GM19043 (cell line): ENCODE measurements at regions not wholly inside any gene's neighbourhood (a gene's known extent, or its start where the extent isn't known, plus 50 kb on each side); places are given as distances from the start of the nearest gene placed in this dataset.

ENCODE experiments used
- ATAC-seq: cut with Tn5 transposase; IDR thresholded peaks from one replicate; pipeline ENCODE4 v1.9.1; 2021; ENCODE audit warnings: low read depth; ENCODE audit not compliant: unreplicated experiment

GRCh38 chr7:47008461-47008860, 573.5 kb downstream of the TNS3 start:
- ATAC-seq: no peak

GRCh38 chr7:47007471-47007870, 574.4 kb downstream of the TNS3 start:
- no peak for ATAC-seq

GRCh38 chr7:47000561-47000960, 581.4 kb downstream of the TNS3 start:
- ATAC-seq: no peak

- no peak for ATAC-seq
These were observed 582.0 kb downstream of the TNS3 start for GRCh38 chr7:46999866-47000265.

- ATAC-seq: no peak
These were observed 584.9 kb downstream of the TNS3 start for GRCh38 chr7:46996972-46997371.

- no peak for ATAC-seq
These were observed 588.5 kb downstream of the TNS3 start for GRCh38 chr7:46993396-46993795.

- ATAC-seq: no peak
These were observed 591.1 kb downstream of the TNS3 start for GRCh38 chr7:46990761-46991160.

GRCh38 chr7:46989247-46989646, 592.7 kb downstream of the TNS3 start:
- no peak for ATAC-seq

GRCh38 chr7:46982928-46983327, 599.0 kb downstream of the TNS3 start:
- ATAC-seq: no peak

- no peak for ATAC-seq
These were observed 602.5 kb downstream of the TNS3 start for GRCh38 chr7:46979439-46979838.

- ATAC-seq: no peak
These were observed 606.4 kb downstream of the TNS3 start for GRCh38 chr7:46975493-46975892.

GRCh38 chr7:46972205-46972604, 609.7 kb downstream of the TNS3 start:
- ATAC-seq: no peak

- no peak for ATAC-seq
These were observed 611.4 kb downstream of the TNS3 start for GRCh38 chr7:46970476-46970875.

- no peak for ATAC-seq
These were observed 611.8 kb downstream of the TNS3 start for GRCh38 chr7:46970131-46970430.

- ATAC-seq: no peak
These were observed 612.4 kb downstream of the TNS3 start for GRCh38 chr7:46969303-46970130.

GRCh38 chr7:46968003-46968402, 613.9 kb downstream of the TNS3 start:
- no peak for ATAC-seq

- ATAC-seq: no peak
These were observed 618.2 kb downstream of the TNS3 start for GRCh38 chr7:46963719-46964118.

- no peak for ATAC-seq
These were observed 620.9 kb downstream of the TNS3 start for GRCh38 chr7:46960970-46961369.

- no peak for ATAC-seq
These were observed 624.7 kb downstream of the TNS3 start for GRCh38 chr7:46957195-46957594.

GRCh38 chr7:46955531-46955930, 626.4 kb downstream of the TNS3 start:
- no peak for ATAC-seq

- no peak for ATAC-seq
These were observed 627.7 kb downstream of the TNS3 start for GRCh38 chr7:46954181-46954580.

GRCh38 chr7:46953008-46953407, 628.9 kb downstream of the TNS3 start:
- no peak for ATAC-seq
